Embryonic facial prominence (tissue), 1 donor: ENCODE measurements at regions not wholly inside any gene's neighbourhood (a gene's known extent, or its start where the extent isn't known, plus 50 kb on each side); places are given as distances from the start of the nearest gene placed in this dataset.

Source experiments
- DNase-seq: peaks from one replicate; pipeline ENCODE4 v3.0.0-alpha.2; 2016; ENCODE audit errors: extremely low spot score

DNA sequence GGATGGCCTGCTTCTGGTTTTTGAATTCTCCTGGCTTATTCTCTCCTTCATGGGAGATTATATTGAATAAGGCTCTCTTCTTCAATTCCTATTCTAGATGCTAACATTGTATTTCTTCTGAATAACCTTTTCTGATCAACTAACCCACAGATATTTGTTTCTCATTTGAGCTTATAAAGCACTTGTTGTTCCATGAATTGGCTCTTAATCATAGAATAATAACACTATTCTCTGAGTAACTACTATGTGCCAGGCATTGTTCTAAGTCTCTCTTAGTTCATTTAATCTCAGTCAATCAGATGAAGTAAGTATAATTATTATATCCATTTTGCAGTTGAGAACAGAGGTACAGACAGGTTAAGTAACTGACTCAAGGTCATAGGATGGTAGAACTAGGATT, 136.3 kb upstream of the MLIP start:
- no peak for DNase-seq

DNA sequence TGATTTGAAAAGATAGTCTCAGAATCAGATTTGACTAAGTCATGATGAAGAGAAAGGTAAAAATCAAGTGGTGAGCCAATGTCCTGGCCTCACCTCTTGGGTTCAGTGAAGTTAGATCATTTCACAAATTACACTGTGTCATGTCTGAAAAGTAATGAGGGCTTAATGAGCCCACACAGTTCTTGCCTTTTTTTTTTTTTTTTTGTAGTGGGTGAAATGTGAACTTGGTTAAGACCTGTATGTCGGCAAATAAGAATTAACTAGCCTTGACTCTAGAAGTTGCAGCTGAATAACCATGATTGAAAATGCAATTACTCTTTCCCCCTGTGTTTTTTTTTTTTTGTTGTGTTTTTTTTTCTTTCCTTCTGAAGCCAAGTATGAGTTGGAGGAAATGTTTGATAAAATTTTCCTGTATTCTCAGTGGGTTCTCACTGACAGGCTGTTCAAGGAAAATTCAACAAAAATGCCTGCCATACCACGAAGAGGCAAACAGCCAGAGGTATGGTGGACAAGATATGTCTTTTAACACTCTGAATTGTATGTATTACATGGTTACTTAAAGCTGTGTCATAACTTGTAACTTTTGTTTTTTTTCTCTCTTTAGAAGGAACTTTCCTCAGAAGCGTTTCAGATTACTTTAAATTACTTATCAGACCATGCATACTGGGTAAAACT, 135.2 kb upstream of the MLIP start:
- DNase-seq, result no peak

DNA sequence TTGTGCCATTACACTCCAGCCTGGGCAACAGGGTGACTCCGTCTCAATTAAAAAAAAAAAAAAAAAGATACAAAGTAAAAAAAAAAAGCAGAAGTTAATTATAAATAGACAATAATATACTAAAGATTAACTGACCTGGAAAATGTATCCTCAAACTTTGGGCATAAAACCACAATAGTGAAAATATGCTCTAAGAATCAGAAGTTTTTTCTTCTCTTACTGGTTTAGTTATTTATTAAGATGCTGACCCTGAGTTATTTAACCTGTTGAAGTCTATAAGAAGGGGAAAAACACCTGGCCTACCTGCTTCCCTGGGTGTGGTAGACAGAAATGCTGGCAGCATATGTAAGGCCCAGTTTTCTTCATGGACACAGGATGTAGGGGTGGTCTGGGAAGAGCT, 133.7 kb upstream of the MLIP start:
- DNase-seq, result no peak

DNA sequence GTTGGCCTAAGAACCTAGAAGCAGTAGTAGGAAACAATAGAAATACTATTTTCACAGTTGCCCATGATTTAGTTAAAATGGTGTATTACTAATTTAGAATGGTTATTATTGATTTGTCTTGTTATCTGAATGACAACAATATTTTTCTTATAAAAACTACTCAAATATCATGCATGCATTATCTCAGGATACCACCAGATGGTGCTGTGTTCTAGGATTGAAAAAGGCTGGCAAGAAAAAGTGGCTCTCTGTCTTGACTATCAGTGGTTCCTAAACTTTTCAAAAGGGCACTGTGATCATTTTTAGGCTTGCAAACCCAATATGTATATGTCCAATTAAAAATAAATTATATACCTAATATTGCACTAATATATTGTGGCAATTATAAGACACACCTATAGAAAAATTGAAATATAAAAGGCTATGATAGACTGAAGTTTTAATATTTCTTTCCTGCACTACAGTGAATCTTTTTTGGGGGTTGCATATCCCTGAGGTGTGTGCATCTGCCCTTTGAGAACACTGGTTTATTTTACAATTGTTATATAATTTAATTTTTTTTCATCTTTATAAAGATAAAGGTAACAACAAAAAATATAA, 131.7 kb upstream of the MLIP start:
- DNase-seq, result no peak

DNA sequence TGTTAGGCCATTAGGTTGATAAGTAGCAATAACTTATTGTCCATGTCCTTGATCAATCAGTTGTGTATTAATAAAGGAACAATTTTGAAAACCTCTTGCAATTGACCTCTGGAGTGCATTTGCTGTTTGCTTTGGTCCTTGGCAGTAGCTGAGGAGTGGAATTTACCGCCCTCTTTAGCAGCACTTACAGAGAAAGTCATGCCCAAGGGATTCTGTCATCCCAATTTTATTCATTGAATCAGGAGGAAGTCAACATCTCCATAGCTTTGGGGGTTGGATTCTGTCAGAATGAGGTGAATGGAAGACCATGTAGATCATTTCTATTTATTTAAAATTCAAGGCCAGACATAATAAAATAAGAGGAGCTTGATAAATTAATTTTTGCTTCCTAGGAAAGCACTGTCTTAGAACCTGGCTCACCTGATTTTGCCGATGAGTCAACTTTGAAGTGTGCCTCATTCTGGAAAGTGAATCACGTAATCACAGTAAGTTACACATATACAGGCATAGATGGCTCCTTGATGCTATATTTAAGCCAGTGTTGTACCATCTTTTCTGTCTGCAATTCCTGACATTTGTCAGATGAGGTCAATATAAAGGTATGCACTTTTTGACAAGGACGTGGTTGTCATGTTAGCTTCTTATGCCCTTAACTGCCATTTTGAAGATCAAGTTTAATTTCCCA, 128.7 kb upstream of the MLIP start:
- DNase-seq, result no peak

DNA sequence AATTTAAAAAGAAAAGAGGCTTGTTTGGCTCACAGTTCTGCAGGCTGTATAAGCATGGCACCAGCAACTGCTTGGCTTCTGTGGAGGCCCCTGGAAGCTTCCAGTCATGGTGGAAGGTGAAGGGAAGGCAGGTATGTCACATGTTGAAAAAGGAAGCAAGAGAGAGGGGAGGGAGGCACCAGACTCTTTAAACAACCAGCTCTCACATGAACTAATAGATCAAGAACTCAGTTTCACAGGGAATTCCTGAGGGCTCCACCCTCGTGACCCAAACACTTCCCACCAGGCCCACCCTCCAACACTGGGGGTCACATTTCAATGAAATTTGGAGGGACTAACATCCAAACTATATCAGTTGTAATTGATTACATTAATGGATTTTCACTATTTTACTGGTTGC, 127.9 kb upstream of the MLIP start:
- no peak for DNase-seq

DNA sequence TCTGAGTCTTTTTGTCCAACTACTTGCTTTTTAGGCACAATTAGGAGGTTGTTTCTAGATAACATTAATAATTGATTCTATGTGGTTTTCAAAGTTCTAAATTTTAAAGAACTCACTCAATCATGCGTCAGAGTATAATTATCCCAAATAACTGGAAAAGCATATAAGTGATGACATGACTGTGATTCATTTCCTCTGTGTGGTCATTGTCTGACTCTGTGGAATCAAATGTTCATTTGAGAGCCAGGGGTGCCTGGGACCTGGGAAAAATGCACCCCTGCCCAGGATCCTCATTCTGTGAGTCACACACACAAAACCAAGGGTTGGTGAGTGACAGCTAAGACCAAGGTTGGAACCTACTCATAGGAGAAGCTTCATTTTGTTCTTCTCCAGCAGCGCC, 127.1 kb upstream of the MLIP start:
- DNase-seq, result no peak

DNA sequence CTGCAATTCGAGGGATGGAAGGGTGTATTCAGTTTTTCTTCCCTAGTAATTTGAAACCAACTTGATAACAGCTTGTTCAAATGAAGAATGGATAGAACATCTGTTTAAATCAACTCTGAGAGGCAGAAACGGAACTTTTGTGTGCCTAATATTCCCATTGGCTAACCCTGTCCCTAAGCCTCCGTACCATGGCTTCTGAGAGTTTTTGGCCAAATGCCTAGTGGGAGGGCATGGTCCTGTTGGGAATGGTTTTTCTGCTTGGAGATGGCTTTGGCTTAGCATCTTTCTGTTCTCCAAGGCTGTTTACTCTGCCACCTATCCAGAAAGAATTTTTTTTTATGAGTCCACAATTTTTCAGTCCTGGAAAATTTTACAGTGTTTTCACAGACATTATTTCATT, 126.7 kb upstream of the MLIP start:
- DNase-seq, result no peak

DNA sequence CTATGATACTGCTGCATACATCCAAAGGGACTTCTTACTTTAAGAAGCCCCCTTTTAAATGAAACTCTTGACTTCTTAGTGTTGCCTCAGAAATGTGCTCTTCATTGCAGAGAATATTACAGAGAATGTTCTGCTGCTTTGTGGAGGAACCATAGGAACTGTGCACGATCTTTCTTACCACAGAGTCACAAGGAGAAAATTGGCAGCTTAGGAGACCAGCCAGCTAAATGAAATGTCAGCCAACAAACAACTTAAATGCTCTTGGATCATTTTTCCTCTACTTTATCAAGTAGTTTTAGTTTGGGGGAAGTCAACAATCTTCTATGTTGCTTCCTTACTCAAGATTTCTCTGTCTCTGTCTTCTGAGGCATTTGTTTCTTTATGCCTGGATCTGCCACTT, 125.9 kb upstream of the MLIP start:
- DNase-seq, result no peak

DNA sequence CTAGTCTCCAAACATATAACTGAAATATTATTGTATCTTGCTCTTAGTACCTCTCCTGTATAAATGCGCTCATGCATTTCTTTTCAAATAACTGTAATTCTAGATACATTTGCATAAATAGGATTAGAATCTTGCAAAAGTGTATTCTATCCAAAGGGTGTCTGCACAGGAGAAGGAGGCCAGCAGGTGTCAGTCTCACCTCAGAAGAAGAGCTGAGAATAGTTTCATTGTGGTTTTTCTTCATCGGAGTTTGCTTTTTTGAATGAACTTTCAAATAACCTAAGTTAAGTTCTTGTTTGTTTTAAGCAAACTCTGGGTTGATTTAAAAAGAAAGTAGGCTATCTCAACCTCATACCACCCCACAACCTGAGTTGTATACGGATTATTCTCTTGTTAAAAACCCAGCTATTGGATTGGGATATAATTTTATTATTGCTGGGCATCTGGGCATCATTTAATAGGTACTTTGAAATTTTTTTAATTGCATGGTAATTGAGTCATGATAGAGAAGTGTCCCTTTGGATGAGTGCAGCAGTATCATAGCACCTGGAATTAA, 125.0 kb upstream of the MLIP start:
- DNase-seq, result peak; percentile 70

DNA sequence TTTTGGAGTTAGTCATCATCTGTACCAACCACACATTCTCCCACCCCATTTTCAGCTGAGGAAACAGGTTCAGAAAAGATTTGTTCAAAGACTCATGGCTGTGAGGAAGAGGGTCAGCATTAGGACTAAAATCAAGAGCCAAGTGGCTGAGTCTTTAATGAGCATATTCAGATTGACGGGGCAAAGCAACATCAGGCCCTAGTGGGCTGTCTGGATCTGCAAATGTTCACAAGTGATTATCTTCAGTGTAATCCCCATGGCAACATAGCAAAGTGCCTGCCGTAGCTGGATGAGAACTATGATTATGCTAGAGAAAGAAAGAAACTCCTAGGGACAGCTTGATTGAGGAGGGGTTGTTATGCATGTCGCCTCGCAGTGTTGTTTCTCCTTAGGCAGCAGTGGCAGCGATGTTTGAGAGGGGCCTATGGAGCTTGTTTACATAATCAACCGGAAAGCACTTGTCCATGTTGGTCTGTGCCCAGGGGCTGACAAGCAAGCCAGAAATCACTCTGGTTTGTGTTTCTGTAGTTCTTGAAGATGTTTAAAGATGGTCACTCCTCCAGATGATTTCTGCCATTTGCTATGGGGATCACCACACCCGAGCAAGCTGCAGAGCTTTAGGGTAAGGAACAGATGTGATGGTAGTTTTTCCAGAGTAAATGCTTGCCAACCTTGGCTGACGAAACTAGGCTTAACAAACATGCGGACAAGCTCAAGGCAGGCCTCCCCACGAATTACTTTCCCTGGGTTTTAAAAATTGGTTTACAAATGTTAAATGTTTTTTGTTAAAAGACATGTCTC, 124.3 kb upstream of the MLIP start:
- peak; percentile 9 for DNase-seq

DNA sequence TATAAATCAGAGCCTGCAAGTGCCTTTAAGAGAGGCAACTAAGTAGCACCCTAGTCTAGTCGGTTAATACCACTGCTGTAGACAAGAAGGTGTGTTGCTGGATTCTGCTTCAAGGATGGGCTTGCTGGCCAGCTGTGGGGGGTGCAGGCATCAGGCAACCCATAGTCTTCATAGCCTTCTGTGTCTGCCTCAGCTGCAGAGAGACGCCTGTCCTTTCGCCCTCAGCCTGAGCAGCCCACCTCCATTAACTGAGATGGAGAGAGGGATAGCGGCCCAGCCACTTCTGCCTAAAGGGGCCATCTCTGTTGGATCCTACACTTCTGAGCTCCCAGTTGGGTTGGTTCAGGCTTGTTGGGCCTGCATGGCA, 123.7 kb upstream of the MLIP start:
- no peak for DNase-seq

DNA sequence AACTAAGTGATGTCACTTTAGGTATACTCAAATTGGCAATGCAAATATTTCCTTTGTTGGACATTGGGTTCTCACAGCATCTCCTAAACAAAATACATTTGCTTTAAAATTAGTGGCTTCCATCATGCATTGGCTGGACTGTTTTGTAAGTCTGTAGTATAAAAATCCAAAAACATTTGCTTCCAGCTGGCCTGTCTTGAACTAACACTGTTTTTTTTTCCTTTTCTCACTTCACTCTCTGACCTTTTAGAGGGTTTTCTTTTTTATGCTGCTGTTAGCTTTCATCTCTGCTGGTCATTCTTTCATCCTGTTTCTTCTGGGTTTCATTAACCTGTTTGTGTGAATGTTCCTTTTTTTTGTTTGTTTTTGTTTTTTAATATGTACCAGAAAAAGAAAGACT, 121.7 kb upstream of the MLIP start:
- no peak for DNase-seq

DNA sequence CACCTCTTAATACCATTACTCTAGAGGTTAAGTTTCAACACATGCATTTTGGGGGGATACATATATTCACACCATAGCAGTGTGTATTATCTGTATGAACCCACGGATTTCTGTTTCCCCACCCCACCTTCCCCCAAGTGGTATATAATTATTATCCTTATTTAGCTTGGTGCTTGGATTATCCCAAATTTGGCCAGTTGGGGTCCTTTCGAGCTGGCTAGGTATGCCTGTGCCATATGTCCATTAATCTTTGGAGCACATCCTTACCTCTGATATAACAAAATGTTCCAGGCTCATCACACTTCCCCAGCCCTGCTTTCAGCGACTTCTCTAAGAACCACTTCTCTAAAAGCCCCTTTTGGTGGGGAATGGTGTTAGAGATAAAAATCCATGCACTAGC, 118.7 kb upstream of the MLIP start:
- DNase-seq, result no peak

DNA sequence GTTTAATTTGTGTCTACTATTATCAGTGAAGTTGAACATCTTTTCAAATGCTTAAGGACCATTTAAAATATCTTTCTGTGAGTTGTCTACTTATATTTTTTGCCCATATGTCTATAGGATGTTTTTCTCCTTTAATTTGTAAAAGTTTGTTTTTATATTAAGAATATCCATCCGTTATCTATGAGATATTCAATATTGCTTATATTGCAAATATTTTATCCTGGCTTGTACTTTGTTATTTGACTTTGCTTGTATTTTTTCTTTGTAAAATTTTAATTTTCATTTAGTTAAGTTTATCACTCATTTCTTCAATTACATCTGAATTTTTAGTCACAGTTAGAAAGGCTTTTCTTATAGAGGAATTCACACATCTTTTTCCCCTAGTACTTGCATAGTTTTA, 117.0 kb upstream of the MLIP start:
- no peak for DNase-seq

DNA sequence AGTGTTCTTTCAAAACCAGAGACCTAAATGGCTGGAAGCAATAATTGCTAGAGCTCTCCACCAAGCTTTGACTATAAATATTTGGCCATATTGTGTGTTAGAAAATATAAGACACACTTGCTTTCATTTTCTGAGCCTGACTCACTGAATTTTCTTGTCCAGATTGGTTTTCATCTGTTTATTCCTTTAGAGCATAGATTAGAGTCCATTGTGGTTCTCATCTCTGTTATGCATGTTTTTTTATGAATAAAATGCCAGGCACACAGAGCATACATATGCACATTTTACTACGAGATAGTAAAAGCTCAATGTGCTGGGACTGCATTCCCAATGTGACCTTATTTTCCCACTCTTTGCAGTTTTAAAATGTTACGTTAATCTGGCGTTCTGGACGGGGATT, 115.3 kb upstream of the MLIP start:
- no peak for DNase-seq

DNA sequence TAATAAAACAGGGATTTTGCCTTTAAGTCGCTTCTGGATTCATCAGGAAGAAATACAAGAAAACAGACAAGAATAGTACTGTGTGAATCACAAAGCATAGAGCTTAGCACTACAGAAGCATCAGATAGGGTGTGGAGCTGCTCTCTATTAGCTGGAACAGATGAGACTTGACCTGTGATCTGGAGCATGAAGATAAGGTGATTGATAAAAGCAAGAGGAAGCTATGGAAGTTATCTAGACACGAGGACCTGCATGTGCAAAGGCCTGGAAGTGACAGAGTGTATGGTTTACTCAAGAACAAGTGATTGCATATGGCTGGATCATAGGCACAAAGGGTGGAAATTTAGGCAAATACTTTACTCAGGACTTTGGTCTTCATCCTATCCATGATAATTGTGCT, 112.9 kb upstream of the MLIP start:
- DNase-seq, result no peak

DNA sequence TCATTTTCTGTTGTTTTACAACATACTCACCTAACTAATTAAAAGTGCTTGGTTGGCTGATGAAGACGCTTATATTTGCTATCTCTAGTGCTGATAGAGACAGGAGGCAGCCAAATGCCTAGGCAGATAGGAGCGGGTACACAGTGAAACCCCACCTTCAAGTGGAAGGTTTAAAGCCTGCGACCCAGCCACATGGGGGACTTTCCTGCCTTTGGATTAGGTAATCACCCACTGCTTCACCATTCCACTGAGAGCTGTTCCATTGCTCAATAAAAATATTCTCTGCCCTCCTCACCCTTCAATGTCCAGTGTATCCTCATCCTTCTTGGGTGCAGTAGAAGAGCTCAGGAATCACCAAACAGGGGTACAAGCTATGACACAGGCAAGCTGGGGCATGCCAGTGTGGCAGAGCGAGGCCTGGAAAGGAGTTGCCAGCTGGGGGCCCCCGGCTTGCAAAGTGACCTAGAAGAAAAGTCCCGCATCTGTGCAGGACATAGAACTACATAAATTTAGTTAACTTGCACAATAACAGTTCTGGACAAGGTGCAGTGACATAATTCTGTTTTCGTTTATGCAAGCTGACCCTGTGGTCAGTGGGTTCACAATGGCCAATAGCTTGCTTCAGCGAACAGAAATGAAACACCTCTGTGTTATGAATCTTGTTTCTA, 112.0 kb upstream of the MLIP start:
- no peak for DNase-seq

DNA sequence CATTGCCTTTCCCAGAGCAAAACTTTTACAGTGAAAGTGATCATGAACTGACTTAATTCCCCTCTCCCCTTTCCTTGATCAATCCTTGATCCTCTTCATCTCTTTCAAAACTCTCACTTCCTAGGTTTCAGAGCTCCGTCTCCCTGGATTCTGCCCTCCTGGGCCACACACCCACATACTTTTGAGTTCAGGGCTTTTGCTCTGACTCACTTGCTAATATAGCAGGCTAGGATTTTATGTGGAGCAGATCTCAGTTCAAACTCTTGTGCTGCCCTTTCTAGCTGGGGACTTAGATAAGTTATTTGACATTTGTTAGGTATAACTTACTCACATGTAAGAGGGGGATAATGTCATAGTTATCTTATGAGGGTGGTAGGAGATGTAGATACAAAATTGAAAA, 109.1 kb upstream of the MLIP start:
- no peak for DNase-seq

DNA sequence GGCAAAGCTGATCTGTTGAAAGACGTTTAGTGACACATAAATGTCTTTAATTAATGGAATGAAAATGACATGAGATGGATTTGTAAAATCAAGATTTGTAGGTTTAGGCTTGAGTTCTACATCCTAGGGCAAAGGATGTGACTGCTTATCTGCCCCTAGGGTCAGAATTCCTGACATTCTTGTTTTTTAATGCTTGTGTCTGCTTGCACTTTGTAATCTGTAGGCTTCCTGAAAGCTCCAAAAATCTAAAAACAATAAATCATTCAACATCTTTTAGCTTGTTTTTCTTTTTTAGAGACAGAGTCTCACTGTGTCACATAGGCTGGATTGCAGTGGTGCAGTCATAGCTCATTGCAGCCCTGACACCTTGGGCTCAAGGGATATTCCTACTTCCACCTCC, 107.9 kb upstream of the MLIP start:
- no peak for DNase-seq

DNA sequence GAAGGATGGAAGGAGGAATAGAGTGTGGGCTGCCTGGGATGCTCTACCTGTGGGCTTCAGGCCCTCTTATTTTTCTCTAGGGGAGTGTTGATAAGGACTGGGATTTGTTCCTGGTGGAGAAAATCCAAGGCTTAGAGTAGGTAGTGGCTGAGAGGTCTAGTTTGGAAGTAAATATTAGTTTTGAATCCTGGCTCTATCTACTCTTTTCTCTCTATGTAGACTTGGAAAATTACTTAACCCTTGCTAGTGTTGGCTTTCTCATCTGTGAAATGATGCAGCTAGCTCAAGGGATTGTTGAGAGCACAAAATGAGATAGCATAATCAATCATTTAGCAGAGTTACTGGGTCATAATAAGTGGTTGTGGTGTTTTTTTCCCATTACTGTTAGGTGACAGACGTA, 102.7 kb upstream of the MLIP start:
- DNase-seq, result no peak
